OCI-LY7 (cell line): ENCODE measurements at regions not wholly inside any gene's neighbourhood (a gene's known extent, or its start where the extent isn't known, plus 50 kb on each side); places are given as distances from the start of the nearest gene placed in this dataset.

Experiments used
- BruUV-seq: library from RNA; stranded (reverse); fragments of 400-500 nt; replicated peaks from 2 replicates; lab custom pipeline; 2021; lab: Mats Ljungman, UMichigan
- CTCF ChIA-PET: fragments of 300-600 bp; sonication (Branson Sonifier 250); formaldehyde crosslinking; loops from one replicate; lab custom pipeline; 2022; ENCODE audit warnings: antibody characterized with exemption; ENCODE audit not compliant: unreplicated experiment; lab: Charles Lee
- POLR2A ChIA-PET: fragments of 300-600 bp; sonication (Branson Sonifier 250); formaldehyde crosslinking; loops from one replicate; lab custom pipeline; 2022; ENCODE audit warnings: antibody characterized with exemption; lab: Charles Lee
- DNase-seq: peaks from one replicate; pipeline ENCODE4 v3.0.0-alpha.2; 2015; ENCODE audit warnings: low spot score
- H2AFZ ChIP-seq: fragments of 200-600 bp; sonication (generic), shearing (Covaris generic); 2 replicates; pipeline ENCODE4 v1.6.1; 2014; ENCODE audit warnings: mild to moderate bottlenecking, antibody characterized with exemption, low read length, moderate library complexity
- H3K27ac ChIP-seq: fragments of 200-600 bp; sonication (generic); 2 replicates; pipeline ENCODE4 v1.5.1; 2014; ENCODE audit warnings: mixed run types, low read depth, mild to moderate bottlenecking, moderate library complexity, low read length, inconsistent platforms; ENCODE audit not compliant: poor library complexity, severe bottlenecking
- H3K36me3 ChIP-seq: fragments of 200-600 bp; sonication (generic); 2 replicates; pipeline ENCODE4 v1.6.1; 2014; ENCODE audit warnings: mild to moderate bottlenecking, antibody characterized with exemption, low read length, moderate library complexity, mixed read lengths; ENCODE audit not compliant: insufficient read depth
- H3K4me1 ChIP-seq: fragments of 200-600 bp; sonication (generic); 2 replicates; pipeline ENCODE4 v1.5.1; 2014; ENCODE audit warnings: mild to moderate bottlenecking, low read length; ENCODE audit not compliant: insufficient read depth, poor library complexity, severe bottlenecking
- H3K4me2 ChIP-seq: fragments of 200-600 bp; sonication (generic); 2 replicates; pipeline ENCODE4 v1.6.1; 2014; ENCODE audit warnings: mild to moderate bottlenecking, low read length
- H3K4me3 ChIP-seq: fragments of 200-600 bp; sonication (generic); 2 replicates; pipeline ENCODE4 v1.5.1; 2014; ENCODE audit warnings: mild to moderate bottlenecking, low read depth, low read length; ENCODE audit not compliant: poor library complexity, severe bottlenecking
- H3K79me2 ChIP-seq: fragments of 200-600 bp; sonication (generic); 2 replicates; pipeline ENCODE4 v1.6.1; 2016; ENCODE audit warnings: low read depth, mild to moderate bottlenecking, low read length, moderate library complexity, mixed read lengths; ENCODE audit not compliant: insufficient read depth
- H3K9me2 ChIP-seq: fragments of 200-600 bp; sonication (generic); 2 replicates; pipeline ENCODE4 v1.6.1; 2016; ENCODE audit warnings: mild to moderate bottlenecking, low read length, mixed read lengths; ENCODE audit not compliant: insufficient read depth
- H3K9me3 ChIP-seq: fragments of 200-600 bp; sonication (generic); 2 replicates; pipeline ENCODE4 v1.6.1; 2014; ENCODE audit warnings: mild to moderate bottlenecking, mixed run types, low read length, mixed read lengths
- H4K20me1 ChIP-seq: fragments of 200-600 bp; sonication (generic); 2 replicates; pipeline ENCODE4 v1.6.1; 2014; ENCODE audit warnings: mild to moderate bottlenecking, antibody characterized with exemption, low read length, moderate library complexity, mixed read lengths; ENCODE audit not compliant: insufficient read depth
- CTCF ChIP-seq: fragments of 200-600 bp; sonication (generic); conservative IDR thresholded peaks from 2 replicates; pipeline ENCODE4 v1.5.1; 2014; ENCODE audit warnings: mild to moderate bottlenecking, antibody characterized with exemption, low read length, moderate library complexity, mixed read lengths
- EZH2phosphoT487 ChIP-seq: fragments of 200-600 bp; sonication (generic); IDR thresholded peaks from 2 replicates; pipeline ENCODE4 v1.6.1; 2018; ENCODE audit warnings: low read depth, borderline replicate concordance, mild to moderate bottlenecking, mixed run types, antibody characterized with exemption, low read length, moderate library complexity, mixed read lengths
- intact Hi-C: fragments of 100-400 bp; cut with micrococcal nuclease; formaldehyde crosslinking; loops from one replicate; pipeline ENCODE4 v1.10.0; 2022; ENCODE audit not compliant: unreplicated experiment

GRCh38 chr3:88334187-88334868 is 184.6 kb downstream of the C3orf38 start:
- no peaks in the 10 kb centered on the region for H3K36me3 ChIP-seq
- no peaks in the 10 kb centered on the region for H3K9me2 ChIP-seq
- no peaks in the 10 kb centered on the region for H4K20me1 ChIP-seq
- intact Hi-C loops = no loop called here
- TF ChIP-seq EZH2phosphoT487 (no peak), CTCF (no peak)
- no peak for DNase-seq
- no TSS peak for BruUV-seq
- H3K79me2 ChIP-seq = no peaks in the 10 kb centered on the region
- H3K4me1 ChIP-seq = no peaks in the 10 kb centered on the region
- no peak overlapping the region for H3K4me2 ChIP-seq
- H3K27ac ChIP-seq = no peak overlapping the region
- H2AFZ ChIP-seq = no peak overlapping the region
- H3K9me3 ChIP-seq = no peaks in the 10 kb centered on the region
- ChIA-PET POLR2A (no interaction called here), CTCF (no interaction called here)
- no peak overlapping the region for H3K4me3 ChIP-seq

GRCh38 chr3:88336894-88337293 is 187.1 kb downstream of the C3orf38 start:
- H2AFZ ChIP-seq = no peak overlapping the region
- CTCF ChIA-PET = no interaction called here
- H3K4me2 ChIP-seq = no peak overlapping the region
- H3K4me3 ChIP-seq = no peak overlapping the region
- no peak for TF ChIP-seq EZH2phosphoT487
- no peak for TF ChIP-seq CTCF
- no peaks in the 10 kb centered on the region for H3K9me3 ChIP-seq
- no peak overlapping the region for H3K27ac ChIP-seq
- H3K36me3 ChIP-seq = no peaks in the 10 kb centered on the region
- intact Hi-C loops = no loop called here
- H3K9me2 ChIP-seq = no peaks in the 10 kb centered on the region
- H4K20me1 ChIP-seq = no peaks in the 10 kb centered on the region
- no peak for DNase-seq
- no peaks in the 10 kb centered on the region for H3K4me1 ChIP-seq
- no peaks in the 10 kb centered on the region for H3K79me2 ChIP-seq
- BruUV-seq = no TSS peak
- POLR2A ChIA-PET = no interaction called here

- no TSS peak for BruUV-seq
- no peak for TF ChIP-seq EZH2phosphoT487
- TF ChIP-seq CTCF = no peak
- H2AFZ ChIP-seq = no peak overlapping the region
- H3K4me3 ChIP-seq = no peak overlapping the region
- H3K27ac ChIP-seq = no peak overlapping the region
- H3K4me2 ChIP-seq = no peak overlapping the region
- ChIA-PET POLR2A (no interaction called here), CTCF (no interaction called here)
- intact Hi-C loops = no loop called here
- no peak for DNase-seq
- H3K79me2 ChIP-seq = no peaks in the 10 kb centered on the region
- H3K36me3 ChIP-seq = no peaks in the 10 kb centered on the region
- H3K9me3 ChIP-seq = no peaks in the 10 kb centered on the region
- no peaks in the 10 kb centered on the region for H3K9me2 ChIP-seq
- H4K20me1 ChIP-seq = no peaks in the 10 kb centered on the region
- H3K4me1 ChIP-seq = no peaks in the 10 kb centered on the region
Measured at GRCh38 chr3:88343264-88343663, 193.5 kb downstream of the C3orf38 start.
